ENCODE measurements at regions not wholly inside any gene's neighbourhood (a gene's known extent, or its start where the extent isn't known, plus 50 kb on each side); places are given as distances from the start of the nearest gene placed in this dataset.

- intact Hi-C loops (cut with micrococcal nuclease): loop anchor here (5.0 kb wide), 2 partner anchors 204 to 254 kb away; partner anchors contain the start of genes ARMC5 and RUSF1
- H3K27me3 ChIP-seq (ENCODE audit: insufficient read depth, low read length): no peaks in the 10 kb centered on the region
- H3K9me3 Mint-ChIP-seq: no peaks in the 10 kb centered on the region
- DNase-seq: no peak
- H3K4me1 ChIP-seq (ENCODE audit: insufficient read depth, low read length): peaks cover 42% of the 10 kb centered on the region
- no peak overlapping the region for H3K27ac ChIP-seq (ENCODE audit: low read depth, low read length)
- peaks cover 29 to 61% (median 48%) of the 10 kb centered on the region in 4 donors for H3K4me1 Mint-ChIP-seq
- peaks cover 22 to 57% of the 10 kb centered on the region in 2 donors for H3K36me3 Mint-ChIP-seq
- peak overlapping the region in 5 of 7 donors; percentile 4 to 79 (median 48) for H3K27ac Mint-ChIP-seq
- no peaks in the 10 kb centered on the region for H3K27me3 Mint-ChIP-seq
- H3K4me3 ChIP-seq (ENCODE audit: low read length in 2 of 2): no peak overlapping the region
- peak overlapping the region in 3 of 8 donors; percentile 49 to 100 (median 52) for H3K4me3 Mint-ChIP-seq
- POLR2A ChIA-PET (ENCODE audit: partially characterized antibody): interaction anchor here (0.8 to 5.9 kb wide), 3 partner anchors 9 to 252 kb away, joined by 3 to 68 read pairs (median 3); partner anchors contain the start of genes ARMC5 and RUSF1
- CTCF ChIA-PET (ENCODE audit: partially characterized antibody): interaction anchor here (0.6 to 2.6 kb wide), 2 partner anchors 12 to 190 kb away, joined by 3 to 15 read pairs; no protein-coding TSS in a partner anchor
- no peaks in the 10 kb centered on the region for H3K9me3 ChIP-seq (ENCODE audit: control insufficient read depth in 1 of 2, low read length in 2 of 2)
- peaks cover 25% of the 10 kb centered on the region for H3K36me3 ChIP-seq (ENCODE audit: insufficient read depth, low read length)
Observed at GRCh38 chr16:31711344-31711845, 162.2 kb upstream of the ZNF267 start.

GRCh38 chr16:31712064-31712540 is 161.5 kb upstream of the ZNF267 start:
- H3K36me3 ChIP-seq (ENCODE audit: insufficient read depth, low read length): peaks cover 18% of the 10 kb centered on the region
- peak overlapping the region in 6 of 8 donors; percentile 38 to 100 (median 76) for H3K4me3 Mint-ChIP-seq
- no peaks in the 10 kb centered on the region for H3K9me3 Mint-ChIP-seq
- ChIA-PET CTCF (ENCODE audit: partially characterized antibody) (interaction anchor here (0.9 to 2.6 kb wide), 4 partner anchors 10 to 161 kb away, joined by 4 to 15 read pairs (median 6); partner anchors contain the start of gene ZNF267), POLR2A (ENCODE audit: partially characterized antibody) (interaction anchor here (1.1 to 5.9 kb wide), 4 partner anchors 9 to 174 kb away, joined by 3 to 68 read pairs (median 23); partner anchors contain the start of gene ZNF267)
- no peak overlapping the region for H3K4me3 ChIP-seq (ENCODE audit: low read length in 2 of 2)
- H3K27me3 ChIP-seq (ENCODE audit: insufficient read depth, low read length): no peaks in the 10 kb centered on the region
- H3K9me3 ChIP-seq (ENCODE audit: control insufficient read depth in 1 of 2, low read length in 2 of 2): no peaks in the 10 kb centered on the region
- no peaks in the 10 kb centered on the region for H3K27me3 Mint-ChIP-seq
- H3K4me1 ChIP-seq (ENCODE audit: insufficient read depth, low read length): peaks cover 42% of the 10 kb centered on the region
- H3K36me3 Mint-ChIP-seq: peaks cover 20 to 53% of the 10 kb centered on the region in 2 donors
- no peak overlapping the region for H3K27ac ChIP-seq (ENCODE audit: low read depth, low read length)
- intact Hi-C loops (cut with micrococcal nuclease): loop anchor here (2.0 to 5.0 kb wide), 3 partner anchors 157 to 255 kb away; partner anchors contain the start of genes ARMC5 and RUSF1
- peaks cover 29 to 65% (median 49%) of the 10 kb centered on the region in 4 donors for H3K4me1 Mint-ChIP-seq
- DNase-seq: no peak
- H3K27ac Mint-ChIP-seq: peak overlapping the region in 6 of 7 donors; percentile 4 to 79 (median 63)

GRCh38 chr16:31713071-31713944 is 160.3 kb upstream of the ZNF267 start:
- Mint-ChIP-seq H3K27ac (peak overlapping the region; percentile 95 to 99 (median 99)), H3K4me1 (peaks cover 30 to 62% (median 54%) of the 10 kb centered on the region in 4 donors), H3K36me3 (peaks cover 23 to 50% of the 10 kb centered on the region in 2 donors), H3K4me3 (peak overlapping the region; percentile 99 to 100 (median 100)), H3K9me3 (no peaks in the 10 kb centered on the region), H3K27me3 (no peaks in the 10 kb centered on the region)
- DNase-seq: peak; percentile 87 to 94 (median 88)
- H3K36me3 ChIP-seq (ENCODE audit: insufficient read depth, low read length): peaks cover 6% of the 10 kb centered on the region
- no peaks in the 10 kb centered on the region for H3K27me3 ChIP-seq (ENCODE audit: insufficient read depth, low read length)
- H3K4me1 ChIP-seq (ENCODE audit: insufficient read depth, low read length): peaks cover 33% of the 10 kb centered on the region
- CTCF ChIA-PET (ENCODE audit: partially characterized antibody): interaction anchor here (0.9 to 1.4 kb wide), 5 partner anchors 11 to 160 kb away, joined by 4 to 13 read pairs (median 5); partner anchors contain the start of gene ZNF267
- peak overlapping the region; percentile 91 for H3K27ac ChIP-seq (ENCODE audit: low read depth, low read length)
- no peaks in the 10 kb centered on the region for H3K9me3 ChIP-seq (ENCODE audit: control insufficient read depth in 1 of 2, low read length in 2 of 2)
- POLR2A ChIA-PET (ENCODE audit: partially characterized antibody): interaction anchor here (0.7 to 5.9 kb wide), 12 partner anchors 9 to 254 kb away, joined by 3 to 68 read pairs (median 9); partner anchors contain the start of genes ARMC5, RUSF1 and ZNF267
- peak overlapping the region; percentile 64 to 87 for H3K4me3 ChIP-seq (ENCODE audit: low read length in 2 of 2)
- intact Hi-C loops (cut with micrococcal nuclease): loop anchor here (1.0 to 5.0 kb wide), 5 partner anchors 13 to 256 kb away; partner anchors contain the start of genes ARMC5 and RUSF1

- H3K27ac Mint-ChIP-seq: peak overlapping the region; percentile 87 to 99 (median 94)
- H3K36me3 Mint-ChIP-seq: peaks cover 22 to 44% of the 10 kb centered on the region in 2 donors
- DNase-seq: no peak
- Histone ChIP-seq H3K36me3 (ENCODE audit: insufficient read depth, low read length) (peaks cover 4% of the 10 kb centered on the region), H3K4me1 (ENCODE audit: insufficient read depth, low read length) (peaks cover 30% of the 10 kb centered on the region), H3K27ac (ENCODE audit: low read depth, low read length) (peak overlapping the region; percentile 91), H3K27me3 (ENCODE audit: insufficient read depth, low read length) (no peaks in the 10 kb centered on the region), H3K9me3 (ENCODE audit: control insufficient read depth in 1 of 2, low read length in 2 of 2) (no peaks in the 10 kb centered on the region), H3K4me3 (ENCODE audit: low read length in 2 of 2) (peak overlapping the region; percentile 64 to 87)
- no peaks in the 10 kb centered on the region for H3K9me3 Mint-ChIP-seq
- H3K27me3 Mint-ChIP-seq: no peaks in the 10 kb centered on the region
- intact Hi-C loops (cut with micrococcal nuclease): loop anchor here (1.0 to 5.0 kb wide), 5 partner anchors 14 to 257 kb away; partner anchors contain the start of genes ARMC5 and RUSF1
- peak overlapping the region; percentile 88 to 100 (median 100) for H3K4me3 Mint-ChIP-seq
- H3K4me1 Mint-ChIP-seq: peaks cover 26 to 58% (median 50%) of the 10 kb centered on the region in 4 donors
- CTCF ChIA-PET (ENCODE audit: partially characterized antibody): interaction anchor here (1.4 kb wide), 1 partner anchor 154 kb away, joined by 13 read pairs; no protein-coding TSS in a partner anchor
- POLR2A ChIA-PET (ENCODE audit: partially characterized antibody): interaction anchor here (0.9 to 5.9 kb wide), 7 partner anchors 8 to 255 kb away, joined by 4 to 68 read pairs (median 17); partner anchors contain the start of genes ARMC5, RUSF1 and ZNF267
Observed at GRCh38 chr16:31713945-31714902, 159.4 kb upstream of the ZNF267 start.

GRCh38 chr16:31714903-31715504 is 158.6 kb upstream of the ZNF267 start:
- H3K27ac Mint-ChIP-seq: peak overlapping the region; percentile 87 to 99 (median 94)
- peaks cover 22 to 42% of the 10 kb centered on the region in 2 donors for H3K36me3 Mint-ChIP-seq
- Histone ChIP-seq H3K4me3 (ENCODE audit: low read length in 2 of 2) (no peak overlapping the region), H3K4me1 (ENCODE audit: insufficient read depth, low read length) (peaks cover 30% of the 10 kb centered on the region), H3K9me3 (ENCODE audit: control insufficient read depth in 1 of 2, low read length in 2 of 2) (no peaks in the 10 kb centered on the region), H3K36me3 (ENCODE audit: insufficient read depth, low read length) (peaks cover 4% of the 10 kb centered on the region), H3K27me3 (ENCODE audit: insufficient read depth, low read length) (no peaks in the 10 kb centered on the region), H3K27ac (ENCODE audit: low read depth, low read length) (no peak overlapping the region)
- no peak for DNase-seq
- ChIA-PET POLR2A (ENCODE audit: partially characterized antibody) (interaction anchor here (0.9 to 5.9 kb wide), 4 partner anchors 12 to 256 kb away, joined by 4 to 68 read pairs (median 22); partner anchors contain the start of genes ARMC5 and RUSF1), CTCF (ENCODE audit: partially characterized antibody) (no interaction called here)
- peak overlapping the region; percentile 88 to 100 (median 100) for H3K4me3 Mint-ChIP-seq
- intact Hi-C loops (cut with micrococcal nuclease): loop anchor here (5.0 kb wide), 2 partner anchors 208 to 258 kb away; partner anchors contain the start of genes ARMC5 and RUSF1
- peaks cover 26 to 60% (median 49%) of the 10 kb centered on the region in 4 donors for H3K4me1 Mint-ChIP-seq
- no peaks in the 10 kb centered on the region for H3K27me3 Mint-ChIP-seq
- no peaks in the 10 kb centered on the region for H3K9me3 Mint-ChIP-seq
